ENCODE measurements at regions not wholly inside any gene's neighbourhood (a gene's known extent, or its start where the extent isn't known, plus 50 kb on each side); places are given as distances from the start of the nearest gene placed in this dataset.

- no peaks in the 10 kb centered on the region for H3K4me1 ChIP-seq (ENCODE audit: control insufficient read depth, low read length)
- H3K4me2 ChIP-seq (ENCODE audit: low read length): no peak overlapping the region
- TF ChIP-seq CTCF (IDR thresholded peaks at IDR 0.05; ENCODE audit: low read depth, low read length, poor library complexity, severe bottlenecking) (no peak), EZH2phosphoT487 (IDR thresholded peaks at IDR 0.05; ENCODE audit: borderline replicate concordance, low read length) (no peak)
Observed at GRCh38 chr18:22504251-22505030, 86.7 kb upstream of the CTAGE1 start.

GRCh38 chr18:22505141-22505591, 87.5 kb upstream of the CTAGE1 start:
- Histone ChIP-seq H3K36me3 (ENCODE audit: control insufficient read depth, low read length) (no peaks in the 10 kb centered on the region), H3K4me2 (ENCODE audit: low read length) (no peak overlapping the region), H3K27me3 (ENCODE audit: control insufficient read depth, low read length) (no peaks in the 10 kb centered on the region), H3K4me3 (ENCODE audit: low read length) (no peak overlapping the region), H3K27ac (ENCODE audit: low read depth, low read length) (no peak overlapping the region), H3K79me2 (ENCODE audit: control insufficient read depth, low read length) (no peaks in the 10 kb centered on the region), H3K9me2 (replicated peaks; ENCODE audit: control insufficient read depth, low read length) (no peaks in the 10 kb centered on the region), H4K20me1 (ENCODE audit: control insufficient read depth, insufficient read depth, low read depth, low read length) (no peaks in the 10 kb centered on the region), H3K9me3 (ENCODE audit: control insufficient read depth, insufficient read depth, low read length) (no peaks in the 10 kb centered on the region), H3K4me1 (ENCODE audit: control insufficient read depth, low read length) (no peaks in the 10 kb centered on the region), H3F3A (ENCODE audit: control insufficient read depth, insufficient read depth) (no peaks in the 10 kb centered on the region)
- TF ChIP-seq EZH2phosphoT487 (IDR thresholded peaks at IDR 0.05; ENCODE audit: borderline replicate concordance, low read length) (no peak), CTCF (IDR thresholded peaks at IDR 0.05; ENCODE audit: low read depth, low read length, poor library complexity, severe bottlenecking) (no peak)

More at GRCh38 chr18:22504251-22505030, 86.7 kb upstream of the CTAGE1 start:
- Histone ChIP-seq H3F3A (ENCODE audit: control insufficient read depth, insufficient read depth) (no peaks in the 10 kb centered on the region), H3K27ac (ENCODE audit: low read depth, low read length) (no peak overlapping the region), H3K9me2 (replicated peaks; ENCODE audit: control insufficient read depth, low read length) (no peaks in the 10 kb centered on the region), H4K20me1 (ENCODE audit: control insufficient read depth, insufficient read depth, low read depth, low read length) (no peaks in the 10 kb centered on the region), H3K79me2 (ENCODE audit: control insufficient read depth, low read length) (no peaks in the 10 kb centered on the region), H3K36me3 (ENCODE audit: control insufficient read depth, low read length) (no peaks in the 10 kb centered on the region), H3K4me3 (ENCODE audit: low read length) (no peak overlapping the region), H3K9me3 (ENCODE audit: control insufficient read depth, insufficient read depth, low read length) (no peaks in the 10 kb centered on the region), H3K27me3 (ENCODE audit: control insufficient read depth, low read length) (no peaks in the 10 kb centered on the region)

- Histone ChIP-seq H3K79me2 (ENCODE audit: control insufficient read depth, low read length) (no peaks in the 10 kb centered on the region), H3K27me3 (ENCODE audit: control insufficient read depth, low read length) (no peaks in the 10 kb centered on the region), H3K4me1 (ENCODE audit: control insufficient read depth, low read length) (no peaks in the 10 kb centered on the region), H3K9me3 (ENCODE audit: control insufficient read depth, insufficient read depth, low read length) (no peaks in the 10 kb centered on the region), H3K9me2 (replicated peaks; ENCODE audit: control insufficient read depth, low read length) (no peaks in the 10 kb centered on the region), H3K36me3 (ENCODE audit: control insufficient read depth, low read length) (no peaks in the 10 kb centered on the region), H3K4me3 (ENCODE audit: low read length) (no peak overlapping the region), H3K4me2 (ENCODE audit: low read length) (no peak overlapping the region), H4K20me1 (ENCODE audit: control insufficient read depth, insufficient read depth, low read depth, low read length) (no peaks in the 10 kb centered on the region), H3F3A (ENCODE audit: control insufficient read depth, insufficient read depth) (no peaks in the 10 kb centered on the region), H3K27ac (ENCODE audit: low read depth, low read length) (no peak overlapping the region)
- TF ChIP-seq CTCF (IDR thresholded peaks at IDR 0.05; ENCODE audit: low read depth, low read length, poor library complexity, severe bottlenecking) (no peak), EZH2phosphoT487 (IDR thresholded peaks at IDR 0.05; ENCODE audit: borderline replicate concordance, low read length) (no peak)
Observed at GRCh38 chr18:22507055-22507454, 89.3 kb upstream of the CTAGE1 start.

Measured in DOHH2 (cell line).